GM10248 (cell line): ENCODE measurements at regions not wholly inside any gene's neighbourhood (a gene's known extent, or its start where the extent isn't known, plus 50 kb on each side); places are given as distances from the start of the nearest gene placed in this dataset.

Experiments
- CTCF ChIA-PET: fragments of 300-600 bp; sonication (Branson Sonifier 250); formaldehyde crosslinking; extraction: SDS; loops from one replicate; lab custom pipeline; 2021; ENCODE audit warnings: antibody characterized with exemption; lab: Yijun Ruan, JAX
- POLR2A ChIA-PET: fragments of 350-650 bp; sonication (Branson Sonifier 250); formaldehyde crosslinking; extraction: SDS; loops from one replicate; lab custom pipeline; 2020; ENCODE audit warnings: antibody characterized with exemption; lab: Yijun Ruan, JAX
- DNase-seq: peaks from one replicate; pipeline ENCODE4 v3.0.0; 2012; ENCODE audit errors: extremely low spot score
- CTCF ChIP-seq: IDR thresholded peaks from 2 replicates; pipeline ENCODE4 v1.5.1; 2012; ENCODE audit warnings: mild to moderate bottlenecking, low read depth; ENCODE audit errors: extremely low read depth, missing control alignments, control extremely low read depth

GRCh38 chr5:136894070-136894469 is 528.7 kb upstream of the TRPC7 start:
- no peak for DNase-seq
- POLR2A ChIA-PET: no interaction called here
- TF ChIP-seq CTCF: no peak
- CTCF ChIA-PET: no interaction called here

DNA sequence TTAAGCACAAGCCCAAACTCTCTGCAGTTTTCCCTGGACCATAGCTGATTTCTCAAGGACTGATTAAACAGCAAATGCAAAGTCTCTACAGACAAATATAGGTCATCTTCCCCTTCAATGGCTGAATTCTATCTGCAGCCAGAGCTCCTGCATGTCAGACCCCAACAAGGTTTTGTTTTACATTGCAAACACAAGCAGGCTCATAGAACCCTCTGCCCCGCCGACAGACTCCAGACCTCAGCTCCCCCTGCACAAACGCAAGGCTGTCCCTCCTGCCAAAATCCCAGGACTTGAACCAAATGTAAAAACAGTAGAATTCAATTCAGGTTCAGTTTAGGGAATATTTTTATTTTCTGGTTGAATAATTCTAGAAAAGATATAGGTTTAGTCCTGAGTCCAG is 526.7 kb upstream of the TRPC7 start:
- ChIA-PET CTCF (no interaction called here), POLR2A (no interaction called here)
- no peak for DNase-seq
- no peak for TF ChIP-seq CTCF

- no peak for DNase-seq
- TF ChIP-seq CTCF: no peak
- ChIA-PET POLR2A (no interaction called here), CTCF (no interaction called here)
These were observed 526.0 kb upstream of the TRPC7 start for GRCh38 chr5:136891175-136891972.

GRCh38 chr5:136890431-136891148 is 525.2 kb upstream of the TRPC7 start:
- no peak for DNase-seq
- no peak for TF ChIP-seq CTCF
- POLR2A ChIA-PET: no interaction called here
- CTCF ChIA-PET: interaction anchor here (1.2 kb wide), 1 partner anchor 26 kb away, joined by 3 read pairs; no protein-coding TSS in a partner anchor

GRCh38 chr5:136886608-136887007 is 521.3 kb upstream of the TRPC7 start:
- DNase-seq: no peak
- ChIA-PET CTCF (no interaction called here), POLR2A (no interaction called here)
- TF ChIP-seq CTCF: no peak

DNA sequence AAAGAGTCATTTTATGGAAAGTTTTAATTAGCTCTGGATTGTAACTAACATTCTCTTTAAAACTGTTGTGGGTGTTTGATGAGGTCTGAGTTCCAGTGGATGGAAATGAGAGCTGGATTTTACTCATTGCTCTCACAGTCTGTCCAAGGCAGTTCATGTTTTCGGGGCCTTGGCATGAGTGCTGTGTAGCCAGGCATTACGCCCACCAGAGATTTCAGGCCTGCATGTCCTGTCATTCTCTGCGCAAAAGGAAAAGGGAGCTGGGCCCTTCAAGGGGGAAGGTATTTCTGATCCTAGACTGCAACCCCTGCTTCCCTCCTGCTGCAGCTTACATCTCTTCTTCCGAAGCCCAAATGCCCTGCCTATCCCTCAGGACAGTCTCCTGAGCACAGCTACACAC is 499.6 kb upstream of the TRPC7 start:
- ChIA-PET CTCF (interaction anchor here (1.0 to 1.2 kb wide), 2 partner anchors 11 to 25 kb away, joined by 3 to 4 read pairs; no protein-coding TSS in a partner anchor), POLR2A (no interaction called here)
- DNase-seq: no peak
- no peak for TF ChIP-seq CTCF
